Gastroesophageal sphincter (tissue), 4 donors: ENCODE measurements at regions not wholly inside any gene's neighbourhood (a gene's known extent, or its start where the extent isn't known, plus 50 kb on each side); places are given as distances from the start of the nearest gene placed in this dataset.

Experiments used
- ATAC-seq: fragments of 150-250 bp; one replicate; pipeline ENCODE4 v1.9.1; 2016; ENCODE audit warnings: mild to moderate bottlenecking, moderate library complexity
- H3K27ac ChIP-seq, 4 donors: fragments of 200-600 bp; sonication (generic) in 3 of 4; 1 replicate in 3 of 4; 2 replicates in 1 of 4; pipeline ENCODE4 v1.5.1; 2016 to 2019
- H3K27me3 ChIP-seq: fragments of 200-600 bp; sonication (generic); one replicate; pipeline ENCODE4 v1.5.1; 2019
- H3K36me3 ChIP-seq, 2 donors: fragments of 200-600 bp; sonication (generic); one replicate each; pipeline ENCODE4 v1.5.1; 2019; ENCODE audit warnings: control low read depth in 1 of 2
- H3K4me1 ChIP-seq, 3 donors: fragments of 200-600 bp; sonication (generic); 1 replicate in 2 of 3; 2 replicates in 1 of 3; pipeline ENCODE4 v1.5.1; 2016 to 2019; ENCODE audit warnings: control low read depth in 2 of 3
- H3K4me3 ChIP-seq, 2 donors: fragments of 200-600 bp; sonication (generic); one replicate each; pipeline ENCODE4 v1.5.1; 2019; ENCODE audit warnings: mild to moderate bottlenecking in 1 of 2, moderate library complexity in 1 of 2
- H3K9me3 ChIP-seq, 3 donors: fragments of 200-600 bp; sonication (generic); one replicate each; pipeline ENCODE4 v1.5.1; 2017 to 2019; ENCODE audit warnings: control low read depth in 2 of 3
- EP300 ChIP-seq: sonication (generic); formaldehyde crosslinking; IDR thresholded peaks from one replicate; pipeline ENCODE4 v1.6.1; 2017; ENCODE audit warnings: antibody characterized with exemption, mild to moderate bottlenecking
- POLR2A ChIP-seq, 2 donors: fragments of 450-650 bp; IDR thresholded peaks; one replicate each; pipeline ENCODE4 v1.6.1; 2017; ENCODE audit warnings: antibody characterized with exemption in 2 of 2, mild to moderate bottlenecking in 2 of 2, moderate library complexity in 1 of 2
- POLR2AphosphoS5 ChIP-seq: sonication (generic); formaldehyde crosslinking; IDR thresholded peaks from one replicate; pipeline ENCODE4 v1.6.1; 2017; ENCODE audit warnings: antibody characterized with exemption
- WGBS, 2 donors: methylation state at CpG; one replicate each; pipeline ENCODE4 v1.1.5; 2018; ENCODE audit warnings: low coverage in 1 of 2; 5-methylcytosine and 5-hydroxymethylcytosine counted together
- TF ChIP-seq, protein P1 (sequence below), 4 experiments: fragments of 200-600 bp in 2 of 4; fragments of 450-650 bp in 2 of 4; sonication (generic) in 1 of 4; IDR thresholded peaks; one replicate each; pipeline ENCODE4 v1.5.1; 2017 to 2019; ENCODE audit warnings: antibody characterized with exemption in 4 of 4, mild to moderate bottlenecking in 2 of 4, moderate library complexity in 2 of 4

DNA sequence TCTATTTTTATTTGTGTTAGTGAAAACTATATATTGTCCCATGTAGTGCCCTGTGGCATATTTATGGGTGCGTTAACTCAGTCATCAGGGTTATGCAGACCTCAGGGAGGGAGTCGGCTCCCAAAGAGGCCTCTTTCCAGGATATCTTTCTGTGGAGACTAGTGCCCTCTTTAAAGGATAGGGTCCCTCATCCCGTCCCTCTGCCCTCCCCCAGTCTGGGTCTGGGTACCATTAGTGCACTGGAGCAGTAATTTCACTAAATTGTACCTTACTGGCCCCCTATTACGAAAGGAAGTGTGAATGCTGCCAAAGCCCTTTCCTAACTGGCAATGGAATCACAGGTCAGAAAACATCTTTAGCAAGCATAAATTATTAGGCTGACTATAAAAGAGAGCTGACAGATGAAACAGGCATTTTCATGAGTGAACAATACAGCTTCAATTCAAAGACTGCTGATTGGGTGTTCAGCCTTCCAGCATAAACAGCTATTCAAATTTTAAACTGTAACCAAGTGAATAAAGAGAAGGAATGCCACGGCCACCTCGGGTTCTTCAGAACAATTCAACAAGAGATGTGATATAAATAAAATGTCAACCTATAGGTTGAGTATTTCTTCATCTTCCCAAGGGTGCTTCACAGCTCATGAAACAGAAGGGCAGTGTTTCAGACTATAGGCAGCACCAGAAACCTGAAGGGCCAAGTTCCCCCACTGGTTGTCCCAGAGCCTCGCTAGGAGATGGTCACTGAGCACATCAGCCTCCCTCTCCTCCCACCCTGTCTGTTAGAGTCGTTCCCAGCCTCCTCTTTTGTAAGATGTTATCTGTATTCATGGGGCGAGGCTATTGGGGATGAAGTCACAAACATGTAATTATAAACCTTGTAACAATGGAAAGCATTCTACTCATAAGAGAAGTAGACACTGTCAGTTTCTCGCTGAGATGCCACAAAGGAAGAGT is 318.7 kb downstream of the TMEM161B start:
- Histone ChIP-seq H3K27ac (no peak overlapping the region), H3K9me3 (no peaks in the 10 kb centered on the region), H3K4me3 (no peak overlapping the region), H3K4me1 (no peaks in the 10 kb centered on the region), H3K36me3 (no peaks in the 10 kb centered on the region), H3K27me3 (no peaks in the 10 kb centered on the region)
- 53 to 58% methylated on average over 7 to 9 of the region's 10 CpGs for WGBS, 2 donors
- no peak for ATAC-seq
- no peak for TF ChIP-seq POLR2AphosphoS5

DNA sequence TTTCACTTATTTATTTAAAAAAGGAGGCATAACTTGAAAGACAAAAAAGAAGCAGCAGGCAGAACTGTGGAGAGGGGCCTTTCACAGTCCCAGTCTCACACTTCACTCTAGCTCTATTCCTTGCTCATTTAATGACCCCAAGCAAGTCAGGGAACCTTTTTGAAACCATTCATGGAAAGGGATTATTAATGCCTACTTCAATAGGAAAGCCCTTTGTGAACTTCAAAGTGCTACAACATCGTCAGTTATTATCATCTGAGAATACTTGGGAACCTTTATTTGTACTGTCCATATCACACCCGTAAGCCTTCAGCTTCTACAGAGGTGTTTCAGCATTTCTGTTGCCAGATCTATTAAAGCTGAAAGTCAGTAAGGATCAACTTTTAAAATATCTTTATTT is 320.2 kb downstream of the TMEM161B start:
- Histone ChIP-seq H3K4me3 (no peak overlapping the region), H3K36me3 (no peaks in the 10 kb centered on the region), H3K9me3 (no peaks in the 10 kb centered on the region), H3K27ac (no peak overlapping the region), H3K4me1 (no peaks in the 10 kb centered on the region), H3K27me3 (no peaks in the 10 kb centered on the region)
- TF ChIP-seq EP300 (no peak), POLR2A (IDR thresholded peaks at IDR 0.05) (no peak), POLR2AphosphoS5 (no peak)
- TF ChIP-seq, protein P1, sequence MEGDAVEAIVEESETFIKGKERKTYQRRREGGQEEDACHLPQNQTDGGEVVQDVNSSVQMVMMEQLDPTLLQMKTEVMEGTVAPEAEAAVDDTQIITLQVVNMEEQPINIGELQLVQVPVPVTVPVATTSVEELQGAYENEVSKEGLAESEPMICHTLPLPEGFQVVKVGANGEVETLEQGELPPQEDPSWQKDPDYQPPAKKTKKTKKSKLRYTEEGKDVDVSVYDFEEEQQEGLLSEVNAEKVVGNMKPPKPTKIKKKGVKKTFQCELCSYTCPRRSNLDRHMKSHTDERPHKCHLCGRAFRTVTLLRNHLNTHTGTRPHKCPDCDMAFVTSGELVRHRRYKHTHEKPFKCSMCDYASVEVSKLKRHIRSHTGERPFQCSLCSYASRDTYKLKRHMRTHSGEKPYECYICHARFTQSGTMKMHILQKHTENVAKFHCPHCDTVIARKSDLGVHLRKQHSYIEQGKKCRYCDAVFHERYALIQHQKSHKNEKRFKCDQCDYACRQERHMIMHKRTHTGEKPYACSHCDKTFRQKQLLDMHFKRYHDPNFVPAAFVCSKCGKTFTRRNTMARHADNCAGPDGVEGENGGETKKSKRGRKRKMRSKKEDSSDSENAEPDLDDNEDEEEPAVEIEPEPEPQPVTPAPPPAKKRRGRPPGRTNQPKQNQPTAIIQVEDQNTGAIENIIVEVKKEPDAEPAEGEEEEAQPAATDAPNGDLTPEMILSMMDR (IDR thresholded peaks at IDR 0.05) = no peak
- no peak for ATAC-seq
- 70 to 74% methylated on average over 2 of the region's 2 CpGs for WGBS, 2 donors

DNA sequence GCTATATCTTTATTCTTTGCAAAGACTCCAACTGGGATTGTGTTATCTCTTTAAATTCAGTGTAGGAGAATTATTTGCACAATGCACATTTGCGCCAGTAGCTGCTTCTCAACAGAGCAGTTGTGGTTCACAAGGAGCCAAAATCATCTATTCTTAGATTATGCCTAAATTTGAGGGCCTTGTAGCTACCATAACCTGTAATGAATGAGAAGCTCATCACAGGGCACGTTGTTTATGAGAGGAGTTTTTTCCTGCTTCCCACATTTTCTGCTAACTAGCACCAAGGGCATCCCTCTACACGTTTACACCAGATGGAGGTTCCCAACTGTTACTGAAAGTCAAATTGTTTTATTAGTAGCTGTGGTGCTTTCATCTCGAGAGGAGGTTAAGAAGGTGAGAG is 322.4 kb downstream of the TMEM161B start:
- no peak for TF ChIP-seq EP300
- TF ChIP-seq, protein P1 (IDR thresholded peaks at IDR 0.05) = no peak
- TF ChIP-seq POLR2A (IDR thresholded peaks at IDR 0.05) = no peak
- TF ChIP-seq POLR2AphosphoS5 = no peak
- H3K27ac ChIP-seq = no peak overlapping the region
- no peaks in the 10 kb centered on the region for H3K9me3 ChIP-seq
- H3K4me1 ChIP-seq = no peaks in the 10 kb centered on the region
- no peaks in the 10 kb centered on the region for H3K36me3 ChIP-seq
- no peak overlapping the region for H3K4me3 ChIP-seq
- 27 to 52% methylated on average over 2 to 3 of the region's 4 CpGs for WGBS, 2 donors
- H3K27me3 ChIP-seq = no peaks in the 10 kb centered on the region
- ATAC-seq = no peak

DNA sequence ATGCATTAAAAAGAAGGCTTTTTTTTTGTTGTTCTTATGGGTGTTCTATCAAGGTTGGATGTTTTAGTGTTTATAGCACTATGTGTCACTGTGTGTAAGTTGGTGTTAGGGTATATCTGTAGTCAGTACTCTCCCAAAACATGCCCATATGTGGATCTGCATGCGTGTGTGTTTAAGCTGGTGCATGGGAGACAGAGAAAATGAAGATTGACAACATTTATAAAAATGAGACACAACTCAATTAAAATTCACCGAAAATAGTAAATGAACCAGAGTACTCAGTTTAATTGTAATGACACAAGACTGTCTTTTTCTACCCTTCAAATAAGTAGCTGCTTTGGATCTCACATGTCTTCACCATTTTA is 323.4 kb downstream of the TMEM161B start:
- 80 to 88% methylated on average over 2 of the region's 2 CpGs for WGBS, 2 donors
- no peak overlapping the region for H3K27ac ChIP-seq

DNA sequence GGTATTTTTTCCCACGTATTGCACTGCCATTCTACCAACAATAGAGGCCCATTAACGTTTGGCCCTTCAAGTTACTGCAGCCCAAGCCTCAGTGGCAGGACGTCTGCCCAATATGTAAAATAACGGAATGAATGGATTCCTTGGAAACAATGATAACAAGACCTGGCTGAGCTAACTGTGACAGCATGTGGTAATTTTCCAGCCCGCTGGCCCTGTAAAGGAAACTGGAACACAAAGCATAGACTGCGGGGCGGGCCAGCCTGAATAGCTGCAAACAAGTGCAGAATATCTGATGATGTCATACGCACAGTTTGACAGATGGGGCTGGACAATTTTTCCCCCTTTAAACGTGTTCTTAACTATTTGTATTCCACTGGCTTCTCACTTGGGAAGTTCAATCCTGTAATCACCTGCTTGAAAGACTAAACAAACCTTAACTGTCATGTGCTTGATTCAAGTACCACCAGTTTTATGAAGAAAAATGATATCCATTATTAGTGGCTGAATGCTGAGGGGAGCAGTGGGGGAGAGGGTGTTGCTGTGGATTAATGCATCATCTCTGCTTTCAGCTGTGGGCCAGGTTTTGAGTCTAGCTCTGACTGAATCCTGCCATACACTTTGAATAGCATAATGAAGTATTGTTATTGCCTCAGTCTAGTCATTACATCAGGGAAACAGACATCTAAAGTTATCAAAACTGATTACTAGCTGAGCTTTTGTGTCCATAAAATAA is 323.9 kb downstream of the TMEM161B start:
- TF ChIP-seq, protein P1 (IDR thresholded peaks at IDR 0.05) = no peak
- no peak for TF ChIP-seq POLR2A (IDR thresholded peaks at IDR 0.05)
- no peak for TF ChIP-seq POLR2AphosphoS5
- no peak for TF ChIP-seq EP300
- no peaks in the 10 kb centered on the region for H3K36me3 ChIP-seq
- ATAC-seq = peak; percentile 55
- no peaks in the 10 kb centered on the region for H3K9me3 ChIP-seq
- no peaks in the 10 kb centered on the region for H3K4me1 ChIP-seq
- no peak overlapping the region for H3K27ac ChIP-seq
- H3K27me3 ChIP-seq = no peaks in the 10 kb centered on the region
- WGBS, 2 donors = 2 to 20% methylated on average over 9 of the region's 9 CpGs
- H3K4me3 ChIP-seq = no peak overlapping the region

More for the DNA sequence above, 323.4 kb downstream of the TMEM161B start:
- no peak for ATAC-seq
- H3K36me3 ChIP-seq = no peaks in the 10 kb centered on the region
- no peaks in the 10 kb centered on the region for H3K4me1 ChIP-seq
- TF ChIP-seq POLR2A (IDR thresholded peaks at IDR 0.05) (no peak), POLR2AphosphoS5 (no peak), EP300 (no peak)
- TF ChIP-seq, protein P1 (IDR thresholded peaks at IDR 0.05) = no peak
- H3K27me3 ChIP-seq = no peaks in the 10 kb centered on the region
- H3K4me3 ChIP-seq = no peak overlapping the region
- no peaks in the 10 kb centered on the region for H3K9me3 ChIP-seq
